ENCODE measurements at regions not wholly inside any gene's neighbourhood (a gene's known extent, or its start where the extent isn't known, plus 50 kb on each side); places are given as distances from the start of the nearest gene placed in this dataset.

DNA sequence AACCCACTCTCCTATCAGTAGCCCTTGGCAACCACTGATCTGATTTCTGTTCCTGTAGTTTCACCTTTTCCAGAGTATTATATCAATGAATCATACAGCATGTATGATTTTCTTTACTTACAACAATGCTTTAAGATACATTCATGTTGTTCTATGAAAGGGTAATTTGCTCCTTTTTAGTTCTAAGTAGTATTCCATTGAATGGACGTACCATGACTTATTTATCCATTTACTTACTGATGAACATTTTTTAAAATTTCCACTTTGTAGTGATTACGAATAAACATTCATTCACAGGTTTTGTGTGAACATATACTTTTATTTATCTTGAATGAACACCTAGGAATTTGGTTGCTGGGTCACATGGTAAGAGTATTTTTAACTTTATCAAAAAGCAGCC, 620.8 kb downstream of the HTR1A start:
- DNase-seq: no peak

DNA sequence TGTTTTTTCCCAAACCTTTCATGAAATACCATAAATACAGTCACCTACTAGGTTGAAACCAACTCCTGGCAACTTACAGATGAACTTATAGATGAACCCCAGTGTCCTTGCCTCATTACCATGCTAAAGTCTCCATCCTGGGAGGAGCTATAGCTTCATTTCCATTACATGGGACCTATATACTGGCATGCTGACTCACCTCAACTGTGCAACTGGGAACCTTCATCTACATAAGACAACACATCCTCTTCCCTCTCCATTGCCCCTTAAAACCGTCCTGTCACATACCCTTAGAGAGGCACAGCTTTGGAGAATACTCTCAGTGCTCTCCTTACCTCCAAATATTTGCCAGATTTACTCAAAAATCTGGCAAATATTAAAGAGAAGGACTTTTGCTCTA, 638.3 kb downstream of the HTR1A start:
- DNase-seq: no peak

GRCh38 chr5:63314551-63314950, 647.7 kb downstream of the HTR1A start:
- DNase-seq: no peak

- DNase-seq: peak in 1 of 2 donors; percentile 9
Measured at GRCh38 chr5:63310644-63311043, 651.6 kb downstream of the HTR1A start.

GRCh38 chr5:63306909-63307308, 655.3 kb downstream of the HTR1A start:
- DNase-seq: no peak

- DNase-seq: no peak
Measured at GRCh38 chr5:63293317-63293716, 668.9 kb downstream of the HTR1A start.

- no peak for DNase-seq
Measured at GRCh38 chr5:63286724-63287123, 675.5 kb downstream of the HTR1A start.

DNA sequence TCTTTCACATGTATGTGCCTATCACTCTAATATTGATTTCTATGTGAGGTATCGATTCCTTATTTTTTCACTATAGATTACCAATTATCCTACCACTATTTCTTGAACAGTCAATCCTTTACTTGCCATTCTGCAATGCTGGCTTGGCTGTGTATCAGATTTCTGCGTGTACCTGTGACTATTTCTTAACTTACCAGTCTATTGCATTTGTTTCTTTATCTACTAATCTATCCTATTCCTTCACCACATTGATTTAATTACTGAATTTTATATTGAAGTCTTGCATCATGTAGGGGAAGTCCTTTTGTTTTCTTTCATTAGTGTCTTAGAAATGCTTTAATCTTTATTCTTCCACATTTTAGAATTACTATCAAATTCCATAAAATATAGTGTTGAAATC, 684.8 kb downstream of the LRRC70 start:
- DNase-seq: no peak

- DNase-seq: no peak
Measured at GRCh38 chr5:63262185-63262981, 683.8 kb downstream of the LRRC70 start.

GRCh38 chr5:63261695-63262094, 683.1 kb downstream of the LRRC70 start:
- no peak for DNase-seq

GRCh38 chr5:63255594-63255993, 677.0 kb downstream of the LRRC70 start:
- DNase-seq: no peak

GRCh38 chr5:63250939-63251338, 672.3 kb downstream of the LRRC70 start:
- DNase-seq: no peak

- no peak for DNase-seq
Measured at GRCh38 chr5:63249960-63250359, 671.3 kb downstream of the LRRC70 start.

- no peak for DNase-seq
Measured at GRCh38 chr5:63247651-63248050, 669.0 kb downstream of the LRRC70 start.

DNA sequence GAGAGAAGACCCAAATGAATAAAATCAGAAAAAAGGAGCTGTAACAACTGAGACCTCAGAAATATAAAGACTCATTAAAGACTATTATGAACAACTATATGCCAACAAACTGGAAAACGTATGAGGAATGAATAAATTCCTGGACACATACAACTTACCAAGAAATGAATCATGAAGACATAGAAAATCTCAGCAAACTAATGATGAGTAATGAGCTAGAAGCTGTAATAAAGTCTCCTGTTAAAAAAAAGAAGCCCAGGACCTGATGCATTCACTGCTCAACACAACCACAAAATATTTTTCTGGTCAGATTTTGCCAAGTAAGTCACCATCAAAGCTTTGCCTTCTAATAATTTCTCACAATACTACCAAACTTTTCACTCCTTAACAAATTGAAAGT, 666.7 kb downstream of the LRRC70 start:
- DNase-seq: no peak

GRCh38 chr5:63240063-63240755, 661.6 kb downstream of the LRRC70 start:
- no peak for DNase-seq

DNA sequence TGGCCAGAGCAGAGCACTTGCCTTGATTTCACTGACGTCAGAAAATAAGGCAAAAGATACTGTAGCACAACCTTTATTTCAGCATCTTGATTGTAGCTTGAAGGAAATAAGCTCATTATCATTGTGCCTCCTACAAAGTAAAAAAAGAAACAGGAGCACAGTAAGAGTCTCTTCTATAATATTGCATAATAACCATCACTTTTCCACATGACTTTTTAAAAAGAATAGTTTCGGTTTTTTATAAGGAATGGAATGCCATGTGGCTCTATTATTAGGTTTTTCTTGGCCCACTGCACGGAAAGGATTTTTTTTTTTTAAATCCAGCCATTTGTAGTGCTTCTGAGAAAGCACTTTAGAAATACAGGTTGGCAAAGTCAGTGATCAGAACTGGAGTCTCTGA, 655.3 kb downstream of the LRRC70 start:
- peak; percentile 6 to 15 for DNase-seq

DNA sequence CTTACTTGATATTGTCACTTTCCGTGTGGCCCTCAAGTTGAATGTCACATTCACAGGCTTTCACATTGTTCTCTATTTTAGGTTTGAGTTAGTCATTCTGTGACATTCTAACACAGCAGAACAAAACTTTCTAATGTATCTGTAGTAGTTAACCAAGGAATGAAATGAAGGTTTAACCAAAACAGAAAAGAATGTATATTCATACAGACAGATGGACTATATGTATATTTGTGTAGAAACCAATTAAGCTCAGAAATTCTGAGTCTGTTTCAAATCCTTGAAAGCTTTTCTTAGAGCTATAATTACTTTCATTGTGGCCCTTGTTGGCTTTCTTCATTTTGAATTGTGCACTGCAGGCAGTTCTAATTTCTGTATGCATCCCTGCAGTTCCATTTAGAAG, 654.7 kb downstream of the LRRC70 start:
- no peak for DNase-seq

- DNase-seq: no peak
Measured at GRCh38 chr5:63230754-63231153, 652.1 kb downstream of the LRRC70 start.

DNA sequence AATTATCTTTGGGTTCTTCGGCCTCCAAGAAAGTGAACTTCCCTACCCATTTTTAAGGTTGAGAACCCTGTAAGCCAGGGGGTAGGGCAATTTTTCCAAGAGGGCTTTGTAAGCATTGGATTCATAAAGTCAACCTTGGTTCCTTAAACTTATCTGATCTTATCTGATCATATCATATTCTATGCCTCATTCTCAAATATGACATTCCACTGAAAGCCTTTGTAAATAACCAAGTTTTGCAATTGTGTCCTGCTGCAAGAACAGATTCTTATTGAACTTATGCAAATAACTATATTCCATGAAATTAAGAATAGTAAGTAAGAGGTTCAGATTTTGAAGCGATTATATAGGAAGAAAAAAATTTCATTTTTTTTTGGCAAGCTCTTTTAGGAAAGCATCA, 649.5 kb downstream of the LRRC70 start:
- no peak for DNase-seq

- DNase-seq: no peak
Measured at GRCh38 chr5:63220244-63220643, 641.6 kb downstream of the LRRC70 start.

GRCh38 chr5:63217422-63217821, 638.8 kb downstream of the LRRC70 start:
- DNase-seq: no peak

- no peak for DNase-seq
Measured at GRCh38 chr5:63213256-63213655, 634.6 kb downstream of the LRRC70 start.

All from right lung (tissue), 2 donors.